Nephron (organoid): ENCODE measurements at regions not wholly inside any gene's neighbourhood (a gene's known extent, or its start where the extent isn't known, plus 50 kb on each side); places are given as distances from the start of the nearest gene placed in this dataset.

Source experiments
- H3K27ac Mint-ChIP-seq, 3 experiments: 2 replicates each; pipeline ENCODE4 v1.8.0; 2020; ENCODE audit warnings: mixed read lengths in 3 of 3, mild to moderate bottlenecking in 2 of 3, moderate library complexity in 1 of 3
- H3K27me3 Mint-ChIP-seq: 2 replicates; pipeline ENCODE4 v1.8.0; 2021; ENCODE audit warnings: low read depth, mild to moderate bottlenecking, moderate library complexity, mixed read lengths
- H3K36me3 Mint-ChIP-seq: 2 replicates; pipeline ENCODE4 v1.8.0; 2020; ENCODE audit warnings: low read depth, mixed read lengths
- H3K4me1 Mint-ChIP-seq: 2 replicates; pipeline ENCODE4 v1.8.0; 2020; ENCODE audit warnings: mixed read lengths
- H3K4me3 Mint-ChIP-seq, 3 experiments: 2 replicates each; pipeline ENCODE4 v1.8.0; 2020; ENCODE audit warnings: mild to moderate bottlenecking in 3 of 3, mixed read lengths in 3 of 3, moderate library complexity in 2 of 3
- H3K9me3 Mint-ChIP-seq: 2 replicates; pipeline ENCODE4 v1.8.0; 2020; ENCODE audit warnings: mixed read lengths
- CTCF ChIP-seq, 3 experiments: fragments of 200-600 bp; sonication (generic); IDR thresholded peaks; one replicate each; pipeline ENCODE4 v1.5.0; 2021; ENCODE audit warnings: antibody characterized with exemption in 3 of 3; ENCODE audit not compliant: unreplicated experiment in 3 of 3

DNA sequence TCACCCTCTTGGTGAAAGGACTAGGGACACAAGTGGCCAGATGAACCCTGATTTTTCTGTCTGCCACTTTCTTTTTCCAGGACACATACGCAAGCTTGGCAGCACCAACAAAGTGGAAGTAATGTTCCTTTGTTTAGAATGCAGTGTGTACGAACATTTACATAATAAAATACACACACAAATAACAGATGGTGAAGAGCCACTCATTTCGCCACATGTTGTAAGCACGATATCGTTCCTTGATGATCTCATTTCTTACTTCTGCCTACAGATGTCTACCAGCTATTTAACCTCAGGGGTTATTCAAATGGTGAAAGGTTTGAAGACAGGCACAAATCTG is 670.2 kb upstream of the CXADR start:
- Mint-ChIP-seq H3K36me3 (no peaks in the 10 kb centered on the region), H3K4me1 (peaks cover 36% of the 10 kb centered on the region), H3K9me3 (no peaks in the 10 kb centered on the region), H3K4me3 (no peak overlapping the region), H3K27ac (peak overlapping the region in 2 of 3 experiments; percentile 87 to 88), H3K27me3 (no peaks in the 10 kb centered on the region)
- no peak for TF ChIP-seq CTCF (IDR thresholded peaks at IDR 0.05; ENCODE audit: unreplicated experiment in 3 of 3)

- no peak for TF ChIP-seq CTCF (IDR thresholded peaks at IDR 0.05; ENCODE audit: unreplicated experiment in 3 of 3)
- H3K4me1 Mint-ChIP-seq, result peaks cover 14% of the 10 kb centered on the region
- H3K27me3 Mint-ChIP-seq, result no peaks in the 10 kb centered on the region
- H3K27ac Mint-ChIP-seq, result peak overlapping the region; percentile 62 to 76 (median 65)
- H3K4me3 Mint-ChIP-seq, result no peak overlapping the region
- H3K9me3 Mint-ChIP-seq, result no peaks in the 10 kb centered on the region
- H3K36me3 Mint-ChIP-seq, result no peaks in the 10 kb centered on the region
Measured at GRCh38 chr21:16847211-16847610, 665.6 kb upstream of the CXADR start.

DNA sequence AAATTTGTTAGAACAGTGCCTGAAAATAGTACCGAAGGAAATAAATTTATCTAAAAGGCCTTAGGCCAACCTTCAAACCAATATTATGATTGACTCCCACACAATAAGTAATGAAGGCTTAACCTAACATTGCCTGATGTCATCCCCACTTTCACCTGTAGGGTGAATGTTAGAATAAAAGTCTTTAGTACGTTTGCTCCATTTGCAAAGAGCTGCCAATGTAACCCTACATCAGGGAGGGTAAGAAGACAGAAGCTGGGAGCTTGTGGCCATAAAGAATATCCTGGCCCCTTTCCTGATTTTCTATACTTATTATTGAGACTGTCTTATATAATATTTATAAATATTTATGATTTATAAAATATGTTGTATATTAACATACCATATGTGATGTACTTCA is 661.8 kb upstream of the CXADR start:
- peaks cover 14% of the 10 kb centered on the region for H3K4me1 Mint-ChIP-seq
- TF ChIP-seq CTCF (IDR thresholded peaks at IDR 0.05; ENCODE audit: unreplicated experiment in 3 of 3), result peak in 1 of 3 experiments; percentile 8
- H3K4me3 Mint-ChIP-seq, result no peak overlapping the region
- H3K9me3 Mint-ChIP-seq, result peaks cover 15% of the 10 kb centered on the region
- no peak overlapping the region for H3K27ac Mint-ChIP-seq
- H3K27me3 Mint-ChIP-seq, result no peaks in the 10 kb centered on the region
- peaks cover 6% of the 10 kb centered on the region for H3K36me3 Mint-ChIP-seq

DNA sequence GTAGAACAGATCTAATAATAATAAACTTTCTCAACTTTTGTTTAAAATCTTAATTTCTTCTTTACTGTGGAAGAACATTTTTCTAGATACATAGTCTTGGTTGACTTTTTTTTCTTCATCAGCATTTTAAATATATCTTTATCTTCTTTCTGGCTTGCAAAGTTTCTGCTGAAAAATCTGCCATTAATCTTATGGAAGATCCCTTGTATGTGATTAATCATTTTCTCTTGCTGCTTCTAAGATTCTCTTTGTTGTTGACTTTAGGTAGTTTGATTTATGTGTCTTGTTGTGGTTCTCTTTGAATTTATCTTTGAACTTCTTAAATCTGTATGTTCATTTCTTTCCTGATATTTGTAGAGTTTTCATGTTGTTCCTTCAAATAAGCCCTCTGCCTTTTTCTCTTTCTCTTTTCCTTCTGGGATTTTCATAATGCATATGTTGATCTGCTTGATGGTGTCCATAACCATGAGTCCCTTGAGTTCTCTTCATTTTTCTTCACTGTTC is 657.6 kb upstream of the CXADR start:
- Mint-ChIP-seq H3K9me3 (peaks cover 26% of the 10 kb centered on the region), H3K27me3 (no peaks in the 10 kb centered on the region), H3K36me3 (peaks cover 9% of the 10 kb centered on the region), H3K4me1 (peaks cover 6% of the 10 kb centered on the region), H3K27ac (no peak overlapping the region), H3K4me3 (no peak overlapping the region)
- TF ChIP-seq CTCF (IDR thresholded peaks at IDR 0.05; ENCODE audit: unreplicated experiment in 3 of 3), result no peak

DNA sequence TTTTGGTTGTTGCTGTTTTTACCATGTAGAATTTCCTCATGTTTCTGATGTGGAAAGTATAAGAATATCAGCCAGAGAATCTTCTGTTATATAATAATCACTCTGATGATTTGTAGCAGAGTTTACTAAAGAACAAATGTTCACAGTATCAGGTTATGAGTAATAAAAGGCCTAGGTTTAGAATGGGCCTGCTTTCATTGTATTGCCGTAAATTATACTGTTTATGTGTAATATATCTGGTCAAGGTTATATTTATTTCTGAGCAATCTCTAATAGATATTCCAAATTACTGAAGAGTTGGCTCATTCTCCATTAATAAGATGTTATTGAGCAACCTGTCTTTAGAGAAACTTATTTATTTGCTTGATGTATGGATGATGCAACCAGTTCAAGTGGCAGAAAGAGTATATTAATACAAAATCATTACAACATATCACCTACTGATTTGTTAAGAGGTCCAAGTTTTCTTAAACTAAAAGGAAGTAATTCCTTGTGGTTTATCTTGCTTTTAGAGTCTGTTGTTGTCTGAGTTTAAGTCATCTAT is 649.4 kb upstream of the CXADR start:
- TF ChIP-seq CTCF (IDR thresholded peaks at IDR 0.05; ENCODE audit: unreplicated experiment in 3 of 3), result no peak
- H3K27ac Mint-ChIP-seq, result peak overlapping the region in 1 of 3 experiments; percentile 66
- H3K9me3 Mint-ChIP-seq, result peaks cover under 1% of the 10 kb centered on the region
- no peaks in the 10 kb centered on the region for H3K27me3 Mint-ChIP-seq
- H3K36me3 Mint-ChIP-seq, result no peaks in the 10 kb centered on the region
- no peak overlapping the region for H3K4me3 Mint-ChIP-seq
- peaks cover 9% of the 10 kb centered on the region for H3K4me1 Mint-ChIP-seq

DNA sequence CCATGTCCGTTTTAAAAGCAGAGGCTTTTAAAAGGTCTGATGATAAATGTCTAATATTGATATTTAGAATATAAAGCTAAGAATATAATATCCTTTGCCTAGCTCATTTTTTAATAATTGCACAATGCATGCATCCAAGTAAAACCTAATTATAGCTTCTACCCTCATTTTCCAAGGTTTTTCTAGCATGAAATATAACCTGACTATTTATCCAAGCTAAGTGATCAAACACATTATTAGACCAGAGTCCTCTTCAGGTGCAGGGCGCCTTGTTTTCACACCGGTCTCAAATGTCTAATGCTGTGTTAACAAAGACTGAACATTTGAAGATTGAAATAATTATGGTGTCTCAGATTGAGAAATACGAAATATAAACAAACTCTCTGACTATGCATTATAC is 648.9 kb upstream of the CXADR start:
- Mint-ChIP-seq H3K36me3 (no peaks in the 10 kb centered on the region), H3K9me3 (no peaks in the 10 kb centered on the region), H3K27me3 (no peaks in the 10 kb centered on the region), H3K4me1 (peaks cover 13% of the 10 kb centered on the region), H3K4me3 (no peak overlapping the region), H3K27ac (peak overlapping the region in 1 of 3 experiments; percentile 66)
- TF ChIP-seq CTCF (IDR thresholded peaks at IDR 0.05; ENCODE audit: unreplicated experiment in 3 of 3), result no peak
